ENCODE measurements at regions not wholly inside any gene's neighbourhood (a gene's known extent, or its start where the extent isn't known, plus 50 kb on each side); places are given as distances from the start of the nearest gene placed in this dataset.
"Not testable (repeated sequence)": the region's sequence is repeated elsewhere in the genome, so short reads cannot be mapped to it uniquely, and the experiment has no call there.

DNA sequence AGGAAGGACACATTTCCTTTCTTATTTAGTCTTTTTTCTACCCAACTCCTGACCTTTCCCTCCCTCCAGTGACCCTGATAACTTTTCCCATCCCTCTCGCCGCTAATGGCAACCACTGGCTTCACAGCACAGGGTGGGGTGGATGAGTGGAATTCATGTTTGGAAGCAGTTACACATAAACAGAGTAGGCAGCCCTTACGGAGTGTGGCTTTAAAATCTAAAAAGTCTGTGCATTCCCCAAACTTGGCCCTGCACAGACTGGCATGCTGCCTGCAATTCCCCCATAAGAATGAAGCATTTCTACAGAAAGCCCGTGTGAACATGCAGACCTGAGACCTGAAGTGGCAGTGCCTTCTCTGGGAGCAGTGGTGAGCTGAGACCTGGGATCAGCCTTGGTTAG is 196.7 kb upstream of the ADRA1D start:
- no peak for DNase-seq
- TF ChIP-seq GATA1 (IDR thresholded peaks at IDR 0.05; ENCODE audit: low read depth, low read length) (no peak), POLR2A (IDR thresholded peaks at IDR 0.05; ENCODE audit: low read length) (no peak)

DNA sequence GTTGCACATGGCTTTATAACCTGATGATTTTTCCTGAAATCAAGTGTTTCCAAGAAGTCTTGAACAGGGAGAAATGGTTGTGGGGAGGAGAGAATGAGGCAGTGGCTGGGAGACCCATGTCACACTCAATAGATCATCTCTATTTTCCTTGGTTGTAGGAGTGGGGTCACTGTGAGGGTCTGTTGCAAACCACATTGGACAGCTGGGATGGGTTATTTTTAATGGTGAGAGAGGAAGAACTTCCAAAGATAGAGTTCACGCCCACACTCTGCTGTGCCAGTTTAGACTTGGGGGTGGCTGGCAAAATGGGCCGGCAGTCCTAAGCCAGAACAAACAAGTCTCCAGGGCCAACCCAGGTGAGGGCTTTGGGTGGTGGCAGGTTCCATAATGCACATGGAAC is 196.2 kb upstream of the ADRA1D start:
- TF ChIP-seq POLR2A (IDR thresholded peaks at IDR 0.05; ENCODE audit: low read length) (no peak), GATA1 (IDR thresholded peaks at IDR 0.05; ENCODE audit: low read depth, low read length) (no peak)
- DNase-seq: no peak

DNA sequence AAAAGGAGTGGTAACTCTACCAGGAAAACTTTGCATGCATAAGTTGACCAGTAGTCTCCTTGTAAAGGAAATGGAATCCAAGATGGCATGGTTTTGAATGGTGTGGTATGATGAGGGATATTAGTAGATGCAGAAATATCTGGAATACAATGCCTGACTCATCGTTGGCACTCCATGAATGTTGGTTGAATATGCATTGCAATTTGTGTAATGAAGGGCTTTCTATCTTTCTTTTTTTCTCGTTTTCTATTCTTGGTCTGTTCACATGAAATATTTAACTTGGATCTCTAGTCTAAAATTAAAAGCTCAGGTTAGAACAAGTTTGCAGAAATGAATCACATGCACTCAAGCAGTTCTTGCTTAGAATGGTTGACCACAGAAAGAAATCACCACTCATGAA is 195.3 kb upstream of the ADRA1D start:
- DNase-seq: no peak
- no peak for TF ChIP-seq POLR2A (IDR thresholded peaks at IDR 0.05; ENCODE audit: low read length)
- no peak for TF ChIP-seq GATA1 (IDR thresholded peaks at IDR 0.05; ENCODE audit: low read depth, low read length)

DNA sequence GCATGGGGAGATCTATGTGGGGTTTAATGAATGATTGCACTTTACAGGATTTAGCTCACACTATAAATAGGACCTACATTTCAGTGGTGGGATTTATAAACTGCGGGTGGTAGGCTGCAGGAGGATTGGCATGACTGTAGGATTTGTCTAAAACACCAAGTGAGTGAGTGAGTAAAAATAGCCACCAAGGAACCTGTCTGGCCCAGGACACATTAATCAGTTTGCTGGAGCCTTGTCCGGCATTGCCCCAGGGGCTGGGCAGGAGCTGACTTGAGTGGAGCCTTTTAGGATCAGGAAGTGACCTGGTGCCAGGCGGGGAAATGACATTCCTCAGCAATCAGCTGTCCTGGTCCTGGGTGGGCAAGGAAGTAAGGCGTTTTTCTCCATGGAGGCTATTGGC is 193.9 kb upstream of the ADRA1D start:
- no peak for TF ChIP-seq GATA1 (IDR thresholded peaks at IDR 0.05; ENCODE audit: low read depth, low read length)
- TF ChIP-seq POLR2A (IDR thresholded peaks at IDR 0.05; ENCODE audit: low read length): no peak
- no peak for DNase-seq

DNA sequence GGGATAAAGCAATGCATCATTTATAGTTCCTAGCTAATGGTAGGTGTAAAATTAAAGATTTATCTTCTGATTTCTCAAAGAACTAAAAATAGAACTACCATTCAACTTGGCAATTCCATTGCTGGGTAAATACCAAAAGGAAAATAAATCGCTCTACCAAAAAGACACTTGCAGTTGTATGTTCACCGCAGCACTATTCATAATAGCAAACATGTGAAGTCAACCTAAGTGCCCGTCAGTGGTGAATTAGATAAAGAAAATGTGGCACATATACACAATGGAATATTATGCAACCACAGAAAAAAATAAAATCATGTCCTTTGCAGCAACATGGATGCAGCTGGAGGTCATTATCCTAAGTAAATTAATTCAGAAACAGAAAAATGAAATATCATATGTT is 192.8 kb upstream of the ADRA1D start:
- no peak for DNase-seq
- TF ChIP-seq GATA1 (IDR thresholded peaks at IDR 0.05; ENCODE audit: low read depth, low read length) (no peak), POLR2A (IDR thresholded peaks at IDR 0.05; ENCODE audit: low read length) (no peak)

DNA sequence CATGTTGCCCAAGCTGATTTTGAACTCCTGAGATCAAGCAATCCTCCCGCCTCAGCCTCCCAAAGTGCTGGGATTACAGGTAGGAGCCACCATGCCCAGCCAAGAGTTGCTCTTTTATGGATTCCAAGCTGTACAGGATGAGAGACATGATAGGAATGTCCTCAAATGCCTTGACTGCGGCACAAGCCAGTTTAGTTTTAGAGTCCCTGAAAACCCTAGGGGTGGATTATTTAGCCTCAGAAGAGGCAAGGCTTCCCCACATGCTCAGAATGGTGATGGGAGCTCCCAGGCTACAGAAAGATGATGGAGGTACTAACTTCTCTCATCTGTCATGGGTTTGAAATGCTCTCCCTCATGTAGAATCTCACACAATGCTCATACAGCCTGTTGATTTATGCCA is 192.1 kb upstream of the ADRA1D start:
- TF ChIP-seq POLR2A (IDR thresholded peaks at IDR 0.05; ENCODE audit: low read length): no peak
- no peak for TF ChIP-seq GATA1 (IDR thresholded peaks at IDR 0.05; ENCODE audit: low read depth, low read length)
- DNase-seq: no peak

DNA sequence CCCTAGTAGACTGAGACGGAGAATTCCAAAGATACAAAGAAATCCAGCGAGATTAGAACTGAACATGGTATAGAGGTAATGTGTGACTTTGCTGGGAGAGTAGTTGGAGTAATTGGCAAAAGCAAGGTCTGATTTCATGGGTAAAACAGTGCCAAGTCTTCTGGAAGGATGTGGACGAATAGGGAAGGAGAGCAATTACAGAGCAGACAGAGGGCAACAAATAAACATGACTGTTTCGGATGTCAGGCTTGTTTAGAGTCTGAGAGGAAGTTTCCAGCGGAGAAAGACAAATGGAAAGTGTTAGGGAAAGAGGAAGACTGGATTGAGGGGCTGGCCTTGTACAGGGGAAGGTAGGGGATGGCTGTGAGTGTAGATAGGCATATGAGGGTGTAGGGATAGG is 190.4 kb upstream of the ADRA1D start:
- TF ChIP-seq GATA1 (IDR thresholded peaks at IDR 0.05; ENCODE audit: low read depth, low read length): no peak
- TF ChIP-seq POLR2A (IDR thresholded peaks at IDR 0.05; ENCODE audit: low read length): no peak
- DNase-seq: no peak

DNA sequence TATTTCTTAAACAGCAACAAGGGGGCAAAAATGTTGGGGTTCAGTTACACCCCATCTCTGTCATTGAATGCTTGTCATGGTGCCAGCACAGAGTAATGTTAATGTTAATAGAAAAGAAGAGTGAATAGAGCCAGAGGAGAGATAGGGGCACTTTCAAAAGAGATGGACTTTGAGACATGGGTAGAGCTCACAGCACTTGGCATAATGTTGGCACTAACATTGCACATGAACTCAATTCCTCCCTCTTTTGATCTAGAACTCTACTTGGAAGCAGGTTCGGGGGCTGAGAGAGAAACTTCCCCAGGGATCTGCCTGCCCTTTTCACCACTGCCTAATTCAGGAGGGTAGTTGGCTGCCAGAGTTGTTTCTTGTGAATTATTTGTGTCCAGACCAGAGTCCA is 188.0 kb upstream of the ADRA1D start:
- DNase-seq: no peak
- TF ChIP-seq GATA1 (IDR thresholded peaks at IDR 0.05; ENCODE audit: low read depth, low read length): no peak
- TF ChIP-seq POLR2A (IDR thresholded peaks at IDR 0.05; ENCODE audit: low read length): no peak

DNA sequence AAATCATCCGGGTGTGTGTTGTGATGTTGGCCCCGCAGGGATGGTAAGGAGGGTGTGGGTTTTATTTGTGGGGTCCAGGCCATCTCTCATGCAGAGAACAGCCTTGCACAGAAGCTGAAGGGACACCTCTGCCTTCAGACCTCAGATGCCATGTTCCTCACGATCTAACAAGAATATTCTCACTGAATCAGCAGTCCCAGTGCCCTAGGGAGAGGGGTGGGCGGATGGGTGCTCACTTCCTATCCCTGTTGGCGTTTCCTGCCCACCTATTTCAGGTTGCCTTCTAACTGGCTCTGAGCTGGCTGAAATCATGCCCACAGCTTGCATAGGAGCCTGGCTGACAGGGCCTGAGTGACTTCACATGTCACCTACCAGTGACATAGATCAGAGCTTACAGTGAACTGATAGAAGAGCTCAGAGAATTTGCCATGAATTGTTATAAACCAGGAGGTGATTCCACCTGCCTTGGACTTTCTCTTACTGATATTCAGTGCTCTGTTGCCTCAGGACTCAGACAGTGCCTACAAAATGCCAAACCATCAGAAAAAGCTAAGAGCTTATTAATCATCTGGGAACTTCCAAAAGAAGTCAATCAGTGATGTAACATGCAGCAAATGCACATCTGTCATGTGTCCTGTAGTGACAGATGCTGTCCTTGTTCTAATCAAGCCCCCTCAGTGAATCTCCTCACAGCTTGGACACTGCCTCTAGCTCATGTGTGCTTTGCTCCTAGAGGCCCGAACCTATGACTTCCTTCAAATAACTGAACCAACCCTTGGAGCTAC is 186.8 kb upstream of the ADRA1D start:
- no peak for TF ChIP-seq POLR2A (IDR thresholded peaks at IDR 0.05; ENCODE audit: low read length)
- TF ChIP-seq GATA1 (IDR thresholded peaks at IDR 0.05; ENCODE audit: low read depth, low read length): no peak

DNA sequence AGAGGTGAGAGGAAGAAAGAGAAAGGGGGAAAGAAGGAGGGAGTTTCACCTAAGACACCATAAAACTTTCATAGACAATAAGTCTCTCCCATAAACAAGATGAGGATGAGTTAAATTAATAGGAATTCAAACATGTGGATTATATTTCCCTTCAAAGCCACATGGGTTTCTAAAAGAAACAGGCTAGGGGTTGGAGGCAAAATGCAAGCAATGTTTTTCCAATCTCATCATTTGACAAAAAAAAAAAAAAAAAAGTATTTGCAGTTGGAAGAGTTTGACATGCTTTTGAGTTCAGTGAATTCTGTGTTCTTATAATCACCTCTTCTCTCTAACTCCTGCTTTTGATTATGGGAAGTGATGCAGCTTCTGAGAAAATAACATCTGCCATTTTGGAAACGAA is 186.1 kb upstream of the ADRA1D start:
- no peak for DNase-seq
- TF ChIP-seq POLR2A (IDR thresholded peaks at IDR 0.05; ENCODE audit: low read length) (no peak), GATA1 (IDR thresholded peaks at IDR 0.05; ENCODE audit: low read depth, low read length) (no peak)

More for the DNA sequence above, 186.8 kb upstream of the ADRA1D start:
- no peak for DNase-seq

DNA sequence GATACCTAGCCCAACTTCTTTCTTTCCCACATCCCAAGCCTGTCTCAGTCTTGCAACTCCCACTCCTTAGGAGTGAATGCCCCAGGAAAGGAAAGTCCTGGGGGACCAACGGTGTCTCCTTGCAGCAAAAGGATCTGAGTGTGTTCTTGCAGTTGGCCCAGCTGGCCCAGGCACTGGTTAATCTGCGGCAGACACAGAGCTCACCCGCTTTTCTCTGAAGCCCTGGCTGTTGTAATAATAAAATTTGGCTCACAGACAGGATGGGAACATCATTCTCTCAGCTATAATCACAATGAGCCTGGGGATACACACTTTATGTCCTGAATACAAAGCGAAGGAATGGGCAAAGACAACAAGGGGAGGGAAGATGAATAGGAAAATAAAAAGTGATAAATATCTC is 185.6 kb upstream of the ADRA1D start:
- DNase-seq: no peak
- TF ChIP-seq GATA1 (IDR thresholded peaks at IDR 0.05; ENCODE audit: low read depth, low read length): no peak
- no peak for TF ChIP-seq POLR2A (IDR thresholded peaks at IDR 0.05; ENCODE audit: low read length)

DNA sequence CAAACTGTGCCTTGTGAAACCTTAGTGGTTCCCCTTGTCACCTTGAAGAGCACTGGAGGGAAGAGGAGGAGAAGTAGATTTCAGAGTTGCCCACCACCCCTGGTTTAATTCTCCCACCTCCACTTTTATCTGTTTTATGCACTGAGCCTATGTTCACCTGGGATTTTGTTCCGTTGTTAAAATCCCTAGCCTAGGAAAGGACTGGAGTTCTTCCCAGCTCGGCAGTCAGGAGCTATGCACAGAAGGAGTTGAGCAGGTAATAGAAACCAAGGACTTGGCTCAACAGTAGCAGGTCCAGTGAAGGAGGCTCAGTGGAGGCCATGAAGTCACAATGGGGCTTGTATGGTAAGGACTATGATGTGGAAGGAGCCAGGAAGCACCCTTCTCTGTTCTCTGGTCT is 182.4 kb upstream of the ADRA1D start:
- TF ChIP-seq POLR2A (IDR thresholded peaks at IDR 0.05; ENCODE audit: low read length): no peak
- TF ChIP-seq GATA1 (IDR thresholded peaks at IDR 0.05; ENCODE audit: low read depth, low read length): no peak

DNA sequence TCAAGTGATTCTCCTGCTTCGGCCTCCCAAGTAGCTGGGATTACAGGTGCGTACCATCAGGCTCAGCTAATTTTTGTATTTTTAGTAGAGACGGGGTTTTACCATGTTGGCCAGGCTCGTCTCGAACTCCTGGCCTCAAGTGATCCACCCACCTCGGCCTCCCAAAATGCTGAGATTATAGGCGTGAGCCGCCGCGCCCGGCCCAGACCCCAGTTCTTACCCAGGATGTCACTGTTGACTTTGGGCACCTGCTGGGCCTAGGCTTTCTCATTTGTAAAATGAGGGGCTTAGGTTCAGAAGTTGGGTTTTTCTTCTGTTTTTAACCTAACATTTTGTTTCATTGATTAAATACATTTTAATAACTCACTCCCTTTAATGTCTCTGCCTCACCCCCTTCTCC is 181.7 kb upstream of the ADRA1D start:
- not testable (repeated sequence) for DNase-seq

More for the DNA sequence above, 182.4 kb upstream of the ADRA1D start:
- no peak for DNase-seq

DNA sequence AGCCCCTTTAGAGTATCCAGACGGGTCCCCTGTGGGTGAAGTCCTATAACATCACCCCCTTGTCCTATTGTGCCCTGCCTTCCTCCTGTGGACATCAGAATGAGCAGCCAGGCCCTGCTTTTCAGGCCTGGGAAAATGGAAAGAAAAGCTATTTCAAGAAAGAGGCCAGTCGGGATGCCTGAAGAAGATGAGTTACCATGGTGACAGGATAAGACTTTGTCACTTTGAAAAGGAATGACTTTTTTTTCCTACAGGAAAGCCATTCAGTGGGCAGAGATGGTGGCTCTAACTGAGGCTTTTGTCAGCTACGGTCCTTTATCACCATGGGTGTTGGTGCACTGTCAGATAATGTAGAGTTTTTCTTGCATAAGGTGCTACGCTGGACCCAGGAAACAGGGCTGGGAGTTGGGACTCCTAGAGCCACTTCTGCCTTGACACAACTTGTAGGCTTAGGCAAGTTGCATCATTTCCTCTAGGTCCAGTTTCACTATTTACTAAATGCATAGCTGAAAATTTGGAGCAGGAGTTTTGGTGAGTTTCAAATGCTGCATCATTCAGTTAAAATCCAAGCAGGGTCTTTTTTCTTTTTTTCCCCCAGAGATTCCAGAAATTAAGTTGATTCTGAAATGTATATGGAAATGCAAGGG is 179.0 kb upstream of the ADRA1D start:
- no peak for DNase-seq
- TF ChIP-seq POLR2A (IDR thresholded peaks at IDR 0.05; ENCODE audit: low read length) (no peak), GATA1 (IDR thresholded peaks at IDR 0.05; ENCODE audit: low read depth, low read length) (no peak)

DNA sequence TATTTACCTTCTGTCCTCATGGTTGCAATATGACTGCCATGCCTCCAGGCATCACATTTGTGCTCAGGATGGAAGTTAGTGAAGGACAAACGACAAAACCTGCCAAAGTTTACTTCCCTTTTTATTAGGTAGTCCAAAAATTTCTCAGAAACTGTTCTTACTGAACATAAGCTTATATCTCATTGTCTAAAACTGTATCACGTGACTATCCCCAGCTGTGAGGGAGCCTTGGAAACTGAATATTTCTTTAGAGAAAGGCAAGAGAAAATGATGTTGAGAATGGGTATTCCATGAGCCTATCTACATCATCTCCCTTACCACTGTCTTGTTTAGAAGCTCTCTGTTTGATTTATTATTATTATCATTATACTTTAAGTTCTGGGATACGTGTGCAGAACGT is 169.1 kb upstream of the ADRA1D start:
- TF ChIP-seq POLR2A (IDR thresholded peaks at IDR 0.05; ENCODE audit: low read length) (no peak), GATA1 (IDR thresholded peaks at IDR 0.05; ENCODE audit: low read depth, low read length) (no peak)
- no peak for DNase-seq

Measured in erythroblast (primary cell).